PC-3 (cell line): ENCODE measurements at regions not wholly inside any gene's neighbourhood (a gene's known extent, or its start where the extent isn't known, plus 50 kb on each side); places are given as distances from the start of the nearest gene placed in this dataset.

Experiments
- ATAC-seq: fragments of 200-7000 bp; cut with Tn5 transposase; 2 replicates; pipeline ENCODE4 v1.9.1; 2020; ENCODE audit warnings: mild to moderate bottlenecking, moderate library complexity
- BruUV-seq: library from RNA; stranded (reverse); fragments of 400-500 nt; replicated peaks from 2 replicates; lab custom pipeline; 2021; lab: Mats Ljungman, UMichigan
- CTCF ChIA-PET: fragments of 300-600 bp; sonication (Branson Sonifier 250); formaldehyde crosslinking; loops from one replicate; lab custom pipeline; 2022; ENCODE audit warnings: antibody characterized with exemption; lab: Charles Lee
- POLR2A ChIA-PET: fragments of 300-600 bp; sonication (Branson Sonifier 250); formaldehyde crosslinking; loops from one replicate; lab custom pipeline; 2022; ENCODE audit warnings: antibody characterized with exemption; ENCODE audit not compliant: unreplicated experiment; lab: Charles Lee
- DNase-seq: peaks from one replicate; pipeline ENCODE4 v3.0.0-alpha.2; 2015
- H2AFZ ChIP-seq: fragments of 300-600 bp; sonication (generic); 2 replicates; pipeline ENCODE4 v1.6.0; 2016; ENCODE audit warnings: antibody characterized with exemption, low read length
- H3F3A ChIP-seq: fragments of 300-600 bp; sonication (generic); one replicate; pipeline ENCODE4 v1.6.0; 2017; ENCODE audit warnings: antibody characterized with exemption, low read length, control low read depth, mild to moderate bottlenecking; ENCODE audit not compliant: unreplicated experiment
- H3K27ac ChIP-seq: fragments of 300-600 bp; sonication (generic); 2 replicates; pipeline ENCODE4 v1.5.1; 2016; ENCODE audit warnings: mild to moderate bottlenecking, low read length
- H3K27me3 ChIP-seq: fragments of 300-600 bp; sonication (generic); 2 replicates; pipeline ENCODE4 v1.6.1; 2016; ENCODE audit warnings: low read length, mixed read lengths
- H3K36me3 ChIP-seq: fragments of 300-600 bp; sonication (generic); 2 replicates; pipeline ENCODE4 v1.6.1; 2016; ENCODE audit warnings: low read depth, mixed run types, low read length, mixed read lengths
- H3K4me1 ChIP-seq: fragments of 300-600 bp; sonication (generic); 2 replicates; pipeline ENCODE4 v1.5.1; 2016; ENCODE audit warnings: low read length; ENCODE audit not compliant: insufficient read depth
- H3K4me2 ChIP-seq: fragments of 300-600 bp; sonication (generic); 2 replicates; pipeline ENCODE4 v1.6.0; 2016; ENCODE audit warnings: low read length
- H3K4me3 ChIP-seq: fragments of 300-600 bp; sonication (generic); 2 replicates; pipeline ENCODE4 v1.5.1; 2016; ENCODE audit warnings: mild to moderate bottlenecking, low read length, mixed read lengths
- H3K79me2 ChIP-seq: fragments of 300-600 bp; sonication (generic); 2 replicates; pipeline ENCODE4 v1.6.1; 2017; ENCODE audit warnings: low read length, mixed read lengths
- H3K9ac ChIP-seq: fragments of 300-600 bp; sonication (generic); 2 replicates; pipeline ENCODE4 v1.6.0; 2016; ENCODE audit warnings: mild to moderate bottlenecking, low read length
- H3K9me2 ChIP-seq: fragments of 300-600 bp; sonication (generic); replicated peaks from 2 replicates; pipeline ENCODE4 v1.6.1; 2016; ENCODE audit warnings: mixed run types, low read length, mixed read lengths
- H3K9me3 ChIP-seq: fragments of 300-600 bp; sonication (generic); 2 replicates; pipeline ENCODE4 v1.6.1; 2016; ENCODE audit warnings: low read length, mixed read lengths
- H4K20me1 ChIP-seq: fragments of 300-600 bp; sonication (generic); 2 replicates; pipeline ENCODE4 v1.6.1; 2016; ENCODE audit warnings: low read length, mixed read lengths
- EZH2 ChIP-seq: fragments of 300-600 bp; sonication (generic); IDR thresholded peaks from one replicate; pipeline ENCODE4 v1.6.1; 2017; ENCODE audit warnings: antibody characterized with exemption, mild to moderate bottlenecking, low read length; ENCODE audit not compliant: unreplicated experiment
- EZH2phosphoT487 ChIP-seq: fragments of 300-600 bp; sonication (generic); IDR thresholded peaks from 2 replicates; pipeline ENCODE4 v1.6.1; 2018; ENCODE audit warnings: mild to moderate bottlenecking, antibody characterized with exemption, low read length, borderline replicate concordance
- intact Hi-C: fragments of 100-400 bp; cut with micrococcal nuclease; formaldehyde crosslinking; loops from 2 replicates; pipeline ENCODE4 v1.9.0; 2023
- TF ChIP-seq, protein P1 (sequence below): fragments of 300-600 bp; sonication (generic); conservative IDR thresholded peaks from 2 replicates; pipeline ENCODE4 v1.5.1; 2017; ENCODE audit warnings: antibody characterized with exemption, low read depth, mild to moderate bottlenecking, low read length

GRCh38 chr3:194070634-194071409 is 65.1 kb upstream of the HES1 start:
- no peaks in the 10 kb centered on the region for H3K9me3 ChIP-seq
- H3K9ac ChIP-seq, result 0 out of 2 replicates have a peak overlapping the region, but pooled peaks have one; percentile 17
- peak; percentile 93 for DNase-seq
- H3K4me1 ChIP-seq, result peaks cover 35% of the 10 kb centered on the region
- H2AFZ ChIP-seq, result peak overlapping the region; percentile 59
- peak overlapping the region; percentile 78 for H3K4me2 ChIP-seq
- ATAC-seq, result peak; percentile 80
- H3K79me2 ChIP-seq, result no peaks in the 10 kb centered on the region
- ChIA-PET POLR2A (interaction anchor here (0.5 to 1.0 kb wide), 4 partner anchors 57 to 288 kb away, joined by 3 to 20 read pairs (median 6); no protein-coding TSS in a partner anchor), CTCF (no interaction called here)
- H3K36me3 ChIP-seq, result no peaks in the 10 kb centered on the region
- H4K20me1 ChIP-seq, result no peaks in the 10 kb centered on the region
- no peaks in the 10 kb centered on the region for H3F3A ChIP-seq
- H3K4me3 ChIP-seq, result peak overlapping the region; percentile 60
- TF ChIP-seq EZH2phosphoT487, result peak; percentile 98
- no peak for TF ChIP-seq EZH2
- TF ChIP-seq, protein P1, sequence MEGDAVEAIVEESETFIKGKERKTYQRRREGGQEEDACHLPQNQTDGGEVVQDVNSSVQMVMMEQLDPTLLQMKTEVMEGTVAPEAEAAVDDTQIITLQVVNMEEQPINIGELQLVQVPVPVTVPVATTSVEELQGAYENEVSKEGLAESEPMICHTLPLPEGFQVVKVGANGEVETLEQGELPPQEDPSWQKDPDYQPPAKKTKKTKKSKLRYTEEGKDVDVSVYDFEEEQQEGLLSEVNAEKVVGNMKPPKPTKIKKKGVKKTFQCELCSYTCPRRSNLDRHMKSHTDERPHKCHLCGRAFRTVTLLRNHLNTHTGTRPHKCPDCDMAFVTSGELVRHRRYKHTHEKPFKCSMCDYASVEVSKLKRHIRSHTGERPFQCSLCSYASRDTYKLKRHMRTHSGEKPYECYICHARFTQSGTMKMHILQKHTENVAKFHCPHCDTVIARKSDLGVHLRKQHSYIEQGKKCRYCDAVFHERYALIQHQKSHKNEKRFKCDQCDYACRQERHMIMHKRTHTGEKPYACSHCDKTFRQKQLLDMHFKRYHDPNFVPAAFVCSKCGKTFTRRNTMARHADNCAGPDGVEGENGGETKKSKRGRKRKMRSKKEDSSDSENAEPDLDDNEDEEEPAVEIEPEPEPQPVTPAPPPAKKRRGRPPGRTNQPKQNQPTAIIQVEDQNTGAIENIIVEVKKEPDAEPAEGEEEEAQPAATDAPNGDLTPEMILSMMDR, result no peak
- no peaks in the 10 kb centered on the region for H3K9me2 ChIP-seq
- no peak overlapping the region for H3K27ac ChIP-seq
- intact Hi-C loops, result loop anchor here (1.0 to 10.0 kb wide), 6 partner anchors 64 to 289 kb away; no protein-coding TSS in a partner anchor
- H3K27me3 ChIP-seq, result no peaks in the 10 kb centered on the region
- BruUV-seq, result no TSS peak

DNA sequence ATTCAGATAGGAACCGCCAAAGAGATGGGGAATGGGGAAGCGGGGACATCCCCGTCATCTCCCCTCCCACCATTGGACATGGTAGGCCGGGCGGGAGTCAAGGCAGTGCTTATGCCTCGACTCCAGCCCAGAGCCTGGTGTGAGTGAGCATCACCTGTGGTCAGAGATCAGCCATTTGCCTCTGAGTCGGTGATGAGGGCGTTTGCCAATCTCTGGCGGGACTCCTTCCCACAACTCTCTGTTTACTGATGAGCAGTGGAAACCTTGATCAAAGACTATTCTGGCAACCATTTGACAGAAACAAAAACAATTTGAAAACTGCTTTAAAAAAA is 63.9 kb upstream of the HES1 start:
- ATAC-seq (no peak), DNase-seq (peak; percentile 27)
- BruUV-seq, result no TSS peak
- Histone ChIP-seq H2AFZ (no peak overlapping the region), H3K4me2 (no peak overlapping the region; the same call in 1 of the 2 replicates), H3K27ac (no peak overlapping the region), H3K9me2 (no peaks in the 10 kb centered on the region), H3K9me3 (no peaks in the 10 kb centered on the region), H3K36me3 (no peaks in the 10 kb centered on the region), H3F3A (no peaks in the 10 kb centered on the region), H3K4me1 (peaks cover 40% of the 10 kb centered on the region), H4K20me1 (no peaks in the 10 kb centered on the region), H3K79me2 (no peaks in the 10 kb centered on the region), H3K27me3 (no peaks in the 10 kb centered on the region), H3K9ac (no peak overlapping the region), H3K4me3 (no peak overlapping the region)
- intact Hi-C loops, result loop anchor here (5.0 to 10.0 kb wide), 2 partner anchors 243 to 290 kb away; no protein-coding TSS in a partner anchor
- CTCF ChIA-PET, result no interaction called here
- TF ChIP-seq, protein P1, result no peak
- no peak for TF ChIP-seq EZH2
- no peak for TF ChIP-seq EZH2phosphoT487
- POLR2A ChIA-PET, result interaction anchor here (0.6 kb wide), 2 partner anchors 67 to 112 kb away, joined by 4 read pairs; no protein-coding TSS in a partner anchor
